GM18499 (cell line): ENCODE measurements at regions not wholly inside any gene's neighbourhood (a gene's known extent, or its start where the extent isn't known, plus 50 kb on each side); places are given as distances from the start of the nearest gene placed in this dataset.

Experiments used
- ATAC-seq: cut with Tn5 transposase; IDR thresholded peaks from one replicate; pipeline ENCODE4 v1.9.1; 2021; ENCODE audit warnings: moderate number of reproducible peaks; ENCODE audit not compliant: insufficient read depth, unreplicated experiment

DNA sequence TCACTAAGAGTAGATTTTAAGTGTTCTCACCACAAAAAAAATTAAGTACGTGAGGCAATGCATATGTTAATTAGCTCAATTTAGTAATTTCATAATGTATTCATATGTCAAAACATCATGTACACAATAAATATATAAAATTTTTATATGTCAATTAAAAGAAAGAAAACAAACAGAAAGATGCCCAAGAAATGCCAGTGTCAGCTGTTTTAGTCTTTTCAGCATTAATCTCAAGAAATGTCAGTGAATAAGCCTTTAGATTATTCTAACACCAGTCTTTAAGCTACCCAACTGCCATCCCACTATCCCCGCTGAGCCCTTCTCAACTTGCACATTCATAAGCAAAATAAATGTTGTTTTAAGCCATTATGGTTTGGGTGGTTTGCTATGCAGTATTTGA, 76.5 kb downstream of the C1D start:
- no peak for ATAC-seq
